SH-SY5Y (cell line): ENCODE measurements at regions not wholly inside any gene's neighbourhood (a gene's known extent, or its start where the extent isn't known, plus 50 kb on each side); places are given as distances from the start of the nearest gene placed in this dataset.

Source experiments
- GATA2 ChIP-seq: IDR thresholded peaks from 2 replicates; pipeline ENCODE4 v1.6.1; 2011; ENCODE audit warnings: mild to moderate bottlenecking, low read depth, low read length
- GATA3 ChIP-seq: IDR thresholded peaks from 2 replicates; pipeline ENCODE4 v1.6.1; 2011; ENCODE audit warnings: low read depth, mild to moderate bottlenecking, low read length, moderate library complexity

GRCh38 chr2:111662039-111662770, 221.8 kb downstream of the ANAPC1 start:
- TF ChIP-seq GATA2, result no peak
- no peak for TF ChIP-seq GATA3
